Putamen (tissue), 1 donor: ENCODE measurements at regions not wholly inside any gene's neighbourhood (a gene's known extent, or its start where the extent isn't known, plus 50 kb on each side); places are given as distances from the start of the nearest gene placed in this dataset.

Experiments
- DNase-seq: peaks from one replicate; pipeline ENCODE4 v3.0.0-alpha.2; 2016; ENCODE audit warnings: low spot score

DNA sequence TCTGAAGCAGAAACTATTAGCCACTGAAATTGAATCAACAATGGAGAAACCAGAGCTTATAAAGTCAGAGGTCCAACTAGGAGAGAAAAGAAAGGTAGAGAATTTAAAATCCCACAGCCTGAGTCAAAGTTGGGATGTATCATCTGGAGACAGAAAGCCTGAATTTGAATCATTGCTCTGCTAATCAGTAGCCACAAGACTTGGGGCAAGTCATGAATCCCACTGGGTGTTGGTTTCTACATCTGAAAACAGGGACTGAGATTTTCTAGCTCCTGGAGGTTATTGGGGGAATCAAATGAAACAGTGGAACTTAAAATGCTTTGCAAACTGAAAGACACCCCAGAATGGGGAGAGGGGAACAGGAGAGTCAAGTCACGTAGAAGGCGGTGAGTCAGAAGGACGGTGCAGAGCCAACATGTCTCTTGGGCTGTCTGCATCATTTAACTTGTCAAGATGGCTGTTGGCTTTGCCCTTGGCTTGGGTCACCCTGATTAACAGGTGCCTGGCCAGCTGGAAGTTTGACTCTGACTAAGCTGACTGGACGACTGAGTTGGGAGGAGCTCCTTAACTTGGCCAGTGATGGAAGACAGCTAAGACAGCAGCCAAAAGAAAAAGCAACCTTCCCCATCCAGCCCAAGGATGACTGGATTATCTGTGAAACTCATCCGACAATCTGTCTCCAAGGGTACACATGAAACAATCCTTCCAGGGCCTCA lies 60.6 kb upstream of the ADRA1B start:
- no peak for DNase-seq

DNA sequence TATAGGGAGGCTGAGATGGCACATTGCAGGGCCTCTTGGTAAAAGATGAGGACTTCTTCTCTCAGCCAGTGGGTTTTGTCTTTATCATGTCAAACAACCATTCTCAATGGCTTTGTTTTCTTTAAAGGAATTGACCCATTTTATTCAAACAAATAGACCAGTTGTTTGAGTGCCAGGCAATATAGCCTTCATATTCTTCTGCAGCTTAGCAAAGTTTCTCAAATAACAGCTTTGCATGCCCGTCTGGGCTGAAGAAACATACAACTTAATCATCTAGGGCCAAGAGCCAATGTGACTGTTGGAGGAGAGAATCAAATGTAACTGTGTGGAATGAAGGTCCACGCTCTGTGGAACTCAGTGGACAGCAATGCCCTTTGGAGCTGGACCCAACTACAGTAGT lies 57.4 kb upstream of the ADRA1B start:
- no peak for DNase-seq

DNA sequence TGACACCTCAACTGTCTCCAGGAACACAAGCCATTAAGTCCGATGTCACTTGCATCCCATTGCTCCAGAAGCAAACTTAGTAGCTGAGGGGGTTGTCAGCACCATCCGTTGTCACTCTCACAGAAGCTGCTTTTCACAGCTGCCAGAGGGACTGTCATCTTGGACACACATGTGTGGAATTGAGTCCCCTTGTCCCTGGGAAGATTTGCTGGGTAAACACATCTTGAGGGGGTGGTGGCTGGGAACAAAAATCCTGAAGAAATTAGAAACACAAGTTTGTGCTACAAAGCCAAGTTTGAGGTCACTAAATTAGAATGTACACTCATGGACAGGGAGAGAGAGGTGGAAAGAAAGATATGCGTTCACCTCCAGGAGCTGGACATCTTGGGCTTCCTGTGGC lies 55.2 kb upstream of the ADRA1B start:
- DNase-seq: no peak

DNA sequence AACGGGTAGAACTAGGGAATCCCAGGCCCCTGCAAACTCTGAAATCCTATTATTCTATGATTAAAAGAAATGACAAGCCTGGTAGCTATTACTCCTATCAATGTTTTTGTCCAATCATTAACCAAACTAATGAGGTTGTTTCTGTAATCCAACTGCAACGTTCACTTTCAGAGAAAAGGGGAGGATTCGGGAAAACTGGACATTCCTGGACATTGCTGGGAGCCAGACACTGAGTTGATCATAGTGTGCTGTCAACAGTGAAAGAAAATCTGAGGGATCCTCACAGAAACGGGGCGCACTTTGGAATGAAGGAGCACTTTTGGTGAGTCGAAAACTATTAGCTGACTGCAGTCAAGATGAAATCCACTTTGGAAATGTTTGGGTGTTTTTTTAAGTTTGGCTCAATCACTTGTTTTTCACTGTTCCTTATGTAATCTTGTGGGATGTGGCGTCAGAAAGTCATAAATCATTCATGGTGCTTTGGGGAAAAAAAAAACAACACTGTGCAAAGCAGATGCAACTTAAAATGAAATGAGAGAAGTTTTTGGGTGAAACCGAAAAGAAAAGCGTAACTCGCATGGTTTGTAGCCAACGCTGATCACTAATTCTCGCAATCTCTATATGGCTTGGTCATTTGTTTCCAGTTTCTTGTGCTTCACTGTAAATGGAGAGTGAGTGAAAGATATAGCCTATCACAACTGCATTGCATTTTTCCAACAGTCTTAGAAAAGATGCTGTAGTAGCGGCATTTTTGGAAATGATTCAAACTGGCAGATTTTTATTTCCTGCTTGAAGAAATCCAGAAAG lies 51.2 kb upstream of the ADRA1B start:
- no peak for DNase-seq

GRCh38 chr5:159866093-159866492 lies 50.2 kb upstream of the ADRA1B start:
- DNase-seq: no peak
